GM23338 (cell line): ENCODE measurements at regions not wholly inside any gene's neighbourhood (a gene's known extent, or its start where the extent isn't known, plus 50 kb on each side); places are given as distances from the start of the nearest gene placed in this dataset.

Experiments
- ATAC-seq: fragments of 200-7000 bp; cut with Tn5 transposase; 3 replicates; pipeline ENCODE4 v1.9.1; 2020
- DNase-seq: peaks from one replicate; pipeline ENCODE4 v3.0.0-alpha.2; 2015; ENCODE audit warnings: low spot score
- H2AFZ ChIP-seq: fragments of 200-600 bp; sonication (generic); 2 replicates; pipeline ENCODE4 v1.8.0; 2016; ENCODE audit warnings: antibody characterized with exemption, mild to moderate bottlenecking, moderate library complexity
- H3F3A ChIP-seq: fragments of 200-600 bp; sonication (generic); replicated peaks from 2 replicates; pipeline ENCODE4 v1.8.0; 2017; ENCODE audit warnings: antibody characterized with exemption, mixed run types, low read depth
- H3K27ac ChIP-seq: fragments of 200-600 bp; sonication (generic); 2 replicates; pipeline ENCODE4 v1.6.1; 2016; ENCODE audit warnings: low read depth
- H3K27me3 ChIP-seq: fragments of 200-600 bp; sonication (generic); 2 replicates; pipeline ENCODE4 v1.8.0; 2016; ENCODE audit warnings: mild to moderate bottlenecking, mixed run types, moderate library complexity; ENCODE audit not compliant: insufficient read depth
- H3K36me3 ChIP-seq: fragments of 200-600 bp; sonication (generic); 2 replicates; pipeline ENCODE4 v1.8.0; 2016; ENCODE audit warnings: mild to moderate bottlenecking; ENCODE audit not compliant: insufficient read depth
- H3K4me1 ChIP-seq: fragments of 200-600 bp; sonication (generic); 2 replicates; pipeline ENCODE4 v1.8.0; 2016; ENCODE audit warnings: mild to moderate bottlenecking, moderate library complexity; ENCODE audit not compliant: insufficient read depth
- H3K4me2 ChIP-seq: fragments of 200-600 bp; sonication (generic); 2 replicates; pipeline ENCODE4 v1.7.1; 2017; ENCODE audit warnings: mixed run types
- H3K4me3 ChIP-seq: fragments of 200-600 bp; sonication (generic); 2 replicates; pipeline ENCODE4 v1.6.1; 2016; ENCODE audit warnings: mixed run types
- H3K79me2 ChIP-seq: fragments of 200-600 bp; sonication (generic); replicated peaks from 2 replicates; pipeline ENCODE4 v1.8.0; 2017; ENCODE audit warnings: mild to moderate bottlenecking; ENCODE audit not compliant: insufficient read depth
- H3K9me2 ChIP-seq: fragments of 200-600 bp; sonication (generic); 2 replicates; pipeline ENCODE4 v1.8.0; 2017; ENCODE audit not compliant: insufficient read depth
- H4K20me1 ChIP-seq: fragments of 200-600 bp; sonication (generic); replicated peaks from 2 replicates; pipeline ENCODE4 v1.8.0; 2017; ENCODE audit warnings: mild to moderate bottlenecking; ENCODE audit not compliant: insufficient read depth
- H3K27ac Mint-ChIP-seq: 2 replicates; pipeline ENCODE4 v1.8.0; 2020; ENCODE audit warnings: inconsistent platforms, mild to moderate bottlenecking, moderate library complexity, mixed read lengths
- H3K27me3 Mint-ChIP-seq: 3 replicates; pipeline ENCODE4 v1.8.0; 2022; ENCODE audit warnings: low read depth, mild to moderate bottlenecking, moderate library complexity, mixed read lengths, inconsistent platforms; ENCODE audit not compliant: insufficient read depth, poor library complexity
- H3K36me3 Mint-ChIP-seq: 3 replicates; pipeline ENCODE4 v1.8.0; 2021; ENCODE audit warnings: low read depth, mild to moderate bottlenecking, inconsistent platforms, moderate library complexity, mixed read lengths
- H3K4me1 Mint-ChIP-seq: 3 replicates; pipeline ENCODE4 v1.8.0; 2020; ENCODE audit warnings: mild to moderate bottlenecking, inconsistent platforms, mixed read lengths
- H3K4me3 Mint-ChIP-seq: 3 replicates; pipeline ENCODE4 v1.8.0; 2021; ENCODE audit warnings: moderate library complexity, mild to moderate bottlenecking, inconsistent platforms, mixed read lengths
- H3K9me3 Mint-ChIP-seq: 3 replicates; pipeline ENCODE4 v1.8.0; 2020; ENCODE audit warnings: moderate library complexity, mild to moderate bottlenecking, inconsistent platforms, mixed read lengths
- CREB1 ChIP-seq: fragments of 250-450 bp; sonication (Bioruptor Pico); IDR thresholded peaks from 2 replicates; pipeline ENCODE4 v1.5.0; 2020; ENCODE audit warnings: low read depth, mild to moderate bottlenecking, moderate library complexity
- CTCF ChIP-seq, 2 experiments: fragments of 200-600 bp in 1 of 2; sonication (generic) in 1 of 2; conservative IDR thresholded peaks; 2 replicates each; pipeline versions ENCODE4 v1.5.1 to v1.6.1; 2016 to 2017; ENCODE audit warnings: antibody characterized with exemption in 2 of 2, low read depth in 2 of 2, mild to moderate bottlenecking in 2 of 2, moderate library complexity in 1 of 2
- EZH2 ChIP-seq: fragments of 200-600 bp; sonication (generic); IDR thresholded peaks from one replicate; pipeline ENCODE4 v1.8.0; 2017; ENCODE audit warnings: antibody characterized with exemption, mild to moderate bottlenecking, low read depth; ENCODE audit not compliant: unreplicated experiment
- EZH2phosphoT487 ChIP-seq: fragments of 200-600 bp; sonication (generic); IDR thresholded peaks from one replicate; pipeline ENCODE4 v1.8.1; 2018; ENCODE audit warnings: antibody characterized with exemption; ENCODE audit not compliant: unreplicated experiment
- JUNB ChIP-seq: IDR thresholded peaks from one replicate; pipeline ENCODE4 v1.6.1; 2016; ENCODE audit warnings: antibody characterized with exemption; ENCODE audit not compliant: unreplicated experiment
- POLR2AphosphoS5 ChIP-seq: IDR thresholded peaks from 2 replicates; pipeline ENCODE4 v1.6.1; 2016; ENCODE audit warnings: antibody characterized with exemption, low read depth
- REST ChIP-seq: IDR thresholded peaks from one replicate; pipeline ENCODE4 v1.6.1; 2018; ENCODE audit warnings: antibody characterized with exemption; ENCODE audit not compliant: unreplicated experiment
- STAT1 ChIP-seq: IDR thresholded peaks from one replicate; pipeline ENCODE4 v1.6.1; 2016; ENCODE audit warnings: antibody characterized with exemption; ENCODE audit not compliant: unreplicated experiment
- ZNF114 ChIP-seq: fragments of 250-450 bp; sonication (Bioruptor Pico); IDR thresholded peaks from 2 replicates; pipeline ENCODE4 v1.5.0; 2020; ENCODE audit warnings: mild to moderate bottlenecking, moderate library complexity
- ZNF331 ChIP-seq: fragments of 250-450 bp; sonication (Bioruptor Pico); IDR thresholded peaks from 2 replicates; pipeline ENCODE4 v1.5.0; 2020; ENCODE audit warnings: low read depth, mild to moderate bottlenecking, moderate library complexity
- TF ChIP-seq, protein P1 (sequence below): fragments of 250-450 bp; sonication (Bioruptor Pico); IDR thresholded peaks from 2 replicates; pipeline ENCODE4 v1.5.0; 2020; ENCODE audit warnings: mild to moderate bottlenecking, moderate library complexity
- TF ChIP-seq, protein P2 (sequence below): IDR thresholded peaks from 2 replicates; pipeline ENCODE4 v1.6.1; 2016; ENCODE audit warnings: antibody characterized with exemption

DNA sequence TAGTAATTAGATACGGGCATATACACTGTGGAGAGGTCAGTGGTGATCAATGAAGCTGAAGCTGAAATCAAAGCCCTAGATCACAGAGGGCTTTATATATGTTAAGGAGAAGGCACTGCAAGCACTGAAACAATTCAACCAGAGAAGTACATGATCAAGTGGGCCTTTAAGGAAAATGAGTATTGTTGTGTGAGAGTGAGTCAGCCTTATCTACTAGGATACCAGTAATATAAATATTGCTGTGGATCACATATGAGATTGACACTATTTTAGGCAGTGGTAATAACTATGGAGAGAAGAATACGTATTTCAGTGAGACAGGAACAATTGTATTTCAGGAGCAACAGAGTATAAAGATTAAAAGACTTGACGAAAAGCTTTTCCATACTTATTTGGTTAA lies 1172.2 kb upstream of the GJE1 start (continued):
- TF ChIP-seq, protein P1, sequence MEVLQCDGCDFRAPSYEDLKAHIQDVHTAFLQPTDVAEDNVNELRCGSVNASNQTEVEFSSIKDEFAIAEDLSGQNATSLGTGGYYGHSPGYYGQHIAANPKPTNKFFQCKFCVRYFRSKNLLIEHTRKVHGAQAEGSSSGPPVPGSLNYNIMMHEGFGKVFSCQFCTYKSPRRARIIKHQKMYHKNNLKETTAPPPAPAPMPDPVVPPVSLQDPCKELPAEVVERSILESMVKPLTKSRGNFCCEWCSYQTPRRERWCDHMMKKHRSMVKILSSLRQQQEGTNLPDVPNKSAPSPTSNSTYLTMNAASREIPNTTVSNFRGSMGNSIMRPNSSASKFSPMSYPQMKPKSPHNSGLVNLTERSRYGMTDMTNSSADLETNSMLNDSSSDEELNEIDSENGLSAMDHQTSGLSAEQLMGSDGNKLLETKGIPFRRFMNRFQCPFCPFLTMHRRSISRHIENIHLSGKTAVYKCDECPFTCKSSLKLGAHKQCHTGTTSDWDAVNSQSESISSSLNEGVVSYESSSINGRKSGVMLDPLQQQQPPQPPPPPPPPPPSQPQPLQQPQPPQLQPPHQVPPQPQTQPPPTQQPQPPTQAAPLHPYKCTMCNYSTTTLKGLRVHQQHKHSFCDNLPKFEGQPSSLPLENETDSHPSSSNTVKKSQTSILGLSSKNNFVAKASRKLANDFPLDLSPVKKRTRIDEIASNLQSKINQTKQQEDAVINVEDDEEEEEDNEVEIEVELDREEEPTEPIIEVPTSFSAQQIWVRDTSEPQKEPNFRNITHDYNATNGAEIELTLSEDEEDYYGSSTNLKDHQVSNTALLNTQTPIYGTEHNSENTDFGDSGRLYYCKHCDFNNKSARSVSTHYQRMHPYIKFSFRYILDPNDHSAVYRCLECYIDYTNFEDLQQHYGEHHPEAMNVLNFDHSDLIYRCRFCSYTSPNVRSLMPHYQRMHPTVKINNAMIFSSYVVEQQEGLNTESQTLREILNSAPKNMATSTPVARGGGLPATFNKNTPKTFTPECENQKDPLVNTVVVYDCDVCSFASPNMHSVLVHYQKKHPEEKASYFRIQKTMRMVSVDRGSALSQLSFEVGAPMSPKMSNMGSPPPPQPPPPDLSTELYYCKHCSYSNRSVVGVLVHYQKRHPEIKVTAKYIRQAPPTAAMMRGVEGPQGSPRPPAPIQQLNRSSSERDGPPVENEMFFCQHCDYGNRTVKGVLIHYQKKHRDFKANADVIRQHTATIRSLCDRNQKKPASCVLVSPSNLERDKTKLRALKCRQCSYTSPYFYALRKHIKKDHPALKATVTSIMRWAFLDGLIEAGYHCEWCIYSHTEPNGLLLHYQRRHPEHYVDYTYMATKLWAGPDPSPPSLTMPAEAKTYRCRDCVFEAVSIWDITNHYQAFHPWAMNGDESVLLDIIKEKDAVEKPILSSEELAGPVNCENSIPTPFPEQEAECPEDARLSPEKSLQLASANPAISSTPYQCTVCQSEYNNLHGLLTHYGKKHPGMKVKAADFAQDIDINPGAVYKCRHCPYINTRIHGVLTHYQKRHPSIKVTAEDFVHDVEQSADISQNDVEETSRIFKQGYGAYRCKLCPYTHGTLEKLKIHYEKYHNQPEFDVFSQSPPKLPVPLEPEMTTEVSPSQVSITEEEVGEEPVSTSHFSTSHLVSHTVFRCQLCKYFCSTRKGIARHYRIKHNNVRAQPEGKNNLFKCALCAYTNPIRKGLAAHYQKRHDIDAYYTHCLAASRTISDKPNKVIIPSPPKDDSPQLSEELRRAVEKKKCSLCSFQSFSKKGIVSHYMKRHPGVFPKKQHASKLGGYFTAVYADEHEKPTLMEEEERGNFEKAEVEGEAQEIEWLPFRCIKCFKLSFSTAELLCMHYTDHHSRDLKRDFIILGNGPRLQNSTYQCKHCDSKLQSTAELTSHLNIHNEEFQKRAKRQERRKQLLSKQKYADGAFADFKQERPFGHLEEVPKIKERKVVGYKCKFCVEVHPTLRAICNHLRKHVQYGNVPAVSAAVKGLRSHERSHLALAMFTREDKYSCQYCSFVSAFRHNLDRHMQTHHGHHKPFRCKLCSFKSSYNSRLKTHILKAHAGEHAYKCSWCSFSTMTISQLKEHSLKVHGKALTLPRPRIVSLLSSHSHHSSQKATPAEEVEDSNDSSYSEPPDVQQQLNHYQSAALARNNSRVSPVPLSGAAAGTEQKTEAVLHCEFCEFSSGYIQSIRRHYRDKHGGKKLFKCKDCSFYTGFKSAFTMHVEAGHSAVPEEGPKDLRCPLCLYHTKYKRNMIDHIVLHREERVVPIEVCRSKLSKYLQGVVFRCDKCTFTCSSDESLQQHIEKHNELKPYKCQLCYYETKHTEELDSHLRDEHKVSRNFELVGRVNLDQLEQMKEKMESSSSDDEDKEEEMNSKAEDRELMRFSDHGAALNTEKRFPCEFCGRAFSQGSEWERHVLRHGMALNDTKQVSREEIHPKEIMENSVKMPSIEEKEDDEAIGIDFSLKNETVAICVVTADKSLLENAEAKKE: no peak

DNA sequence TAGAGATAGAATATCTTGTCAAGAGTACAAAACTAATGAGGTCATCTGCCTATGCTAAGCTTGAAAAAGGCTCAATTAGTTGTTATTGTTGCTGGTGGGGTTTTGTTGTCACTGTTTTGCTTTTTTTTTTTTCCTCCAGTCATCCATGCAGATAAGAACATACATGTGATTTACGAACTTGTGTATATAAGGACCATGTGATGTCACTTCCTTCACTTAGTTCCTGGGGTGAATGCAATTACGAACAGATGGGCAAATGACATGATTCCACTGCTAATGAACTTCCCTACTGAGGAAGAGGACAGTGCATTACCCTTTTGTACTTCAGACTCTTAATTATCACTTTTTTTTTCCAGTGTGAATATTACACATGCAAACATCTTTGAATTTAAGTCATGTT lies 1175.3 kb upstream of the GJE1 start:
- Histone ChIP-seq H3K9me2 (peaks cover 3% of the 10 kb centered on the region; the same call in 1 of the 2 replicates), H3K4me2 (no peak overlapping the region), H3F3A (no peaks in the 10 kb centered on the region), H3K79me2 (no peaks in the 10 kb centered on the region), H3K4me1 (no peaks in the 10 kb centered on the region), H4K20me1 (no peaks in the 10 kb centered on the region), H3K27me3 (no peaks in the 10 kb centered on the region), H3K4me3 (no peak overlapping the region), H2AFZ (peak overlapping the region; percentile 67; the same call in 1 of the 2 replicates), H3K36me3 (no peaks in the 10 kb centered on the region), H3K27ac (no peak overlapping the region)
- Mint-ChIP-seq H3K27ac (no peak overlapping the region), H3K36me3 (peaks cover 3% of the 10 kb centered on the region; the same call in 1 of the 3 replicates), H3K9me3 (peaks cover 3% of the 10 kb centered on the region; the same call in 2 of the 3 replicates), H3K4me1 (no peaks in the 10 kb centered on the region), H3K4me3 (no peak overlapping the region), H3K27me3 (no peaks in the 10 kb centered on the region)
- no peak for ATAC-seq
- DNase-seq: no peak
- TF ChIP-seq EZH2: no peak
- no peak for TF ChIP-seq CTCF (conservative IDR thresholded peaks at IDR 0.05; ENCODE audit: low read depth in 2 of 2)
- TF ChIP-seq POLR2AphosphoS5: no peak
- TF ChIP-seq ZNF114 (CRISPR knock-in tag): no peak
- TF ChIP-seq, protein P2, sequence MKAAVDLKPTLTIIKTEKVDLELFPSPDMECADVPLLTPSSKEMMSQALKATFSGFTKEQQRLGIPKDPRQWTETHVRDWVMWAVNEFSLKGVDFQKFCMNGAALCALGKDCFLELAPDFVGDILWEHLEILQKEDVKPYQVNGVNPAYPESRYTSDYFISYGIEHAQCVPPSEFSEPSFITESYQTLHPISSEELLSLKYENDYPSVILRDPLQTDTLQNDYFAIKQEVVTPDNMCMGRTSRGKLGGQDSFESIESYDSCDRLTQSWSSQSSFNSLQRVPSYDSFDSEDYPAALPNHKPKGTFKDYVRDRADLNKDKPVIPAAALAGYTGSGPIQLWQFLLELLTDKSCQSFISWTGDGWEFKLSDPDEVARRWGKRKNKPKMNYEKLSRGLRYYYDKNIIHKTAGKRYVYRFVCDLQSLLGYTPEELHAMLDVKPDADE: no peak
- TF ChIP-seq STAT1: no peak
- TF ChIP-seq CREB1: no peak
- no peak for TF ChIP-seq ZNF331
- TF ChIP-seq EZH2phosphoT487: no peak
- no peak for TF ChIP-seq JUNB
- TF ChIP-seq REST: no peak
